ENCODE measurements at regions not wholly inside any gene's neighbourhood (a gene's known extent, or its start where the extent isn't known, plus 50 kb on each side); places are given as distances from the start of the nearest gene placed in this dataset.

DNA sequence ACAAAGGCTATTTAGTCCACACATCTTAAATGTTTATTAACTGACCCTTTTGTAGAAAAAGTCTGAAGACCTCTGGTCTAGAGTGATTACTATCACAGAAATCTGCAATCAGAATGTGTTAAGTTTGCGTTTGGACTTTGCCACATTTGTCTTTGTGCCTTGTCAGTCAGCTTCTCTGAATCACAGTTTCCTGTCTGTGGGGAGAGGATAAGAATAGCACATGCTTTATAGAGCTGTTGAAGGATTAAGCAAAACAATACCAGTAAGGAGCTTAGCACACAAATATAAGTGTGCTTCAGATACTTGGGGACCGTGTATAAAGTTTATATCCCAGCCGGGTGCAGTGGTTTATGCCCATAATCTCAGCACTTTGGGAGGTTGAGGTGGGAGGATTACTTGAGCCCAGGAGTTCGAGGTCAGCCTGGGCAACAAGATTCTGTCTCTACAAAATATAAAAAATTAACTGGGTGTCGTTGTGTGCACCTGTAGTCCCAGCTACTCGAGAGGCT lies 63.0 kb upstream of the BTG1 start:
- DNase-seq = no peak

DNA sequence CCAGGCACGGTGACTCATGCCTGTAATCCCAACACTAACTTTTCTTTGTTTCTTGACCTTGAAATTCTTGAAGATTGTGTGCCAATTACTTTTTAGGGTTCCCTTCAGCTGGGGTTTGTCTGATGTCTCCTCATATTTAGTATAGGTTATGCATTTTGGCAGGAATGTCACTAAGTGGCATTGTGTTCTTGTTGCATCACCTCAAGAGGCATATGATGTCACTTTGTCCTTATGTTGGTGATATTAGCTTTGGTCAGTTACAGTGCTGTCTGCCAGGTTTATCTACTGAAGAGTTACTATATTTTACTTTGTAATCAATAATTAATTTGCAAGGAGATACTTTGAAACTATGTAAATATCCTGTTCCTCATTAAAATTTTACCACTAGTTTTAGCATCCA lies 61.0 kb upstream of the BTG1 start:
- DNase-seq = no peak

DNA sequence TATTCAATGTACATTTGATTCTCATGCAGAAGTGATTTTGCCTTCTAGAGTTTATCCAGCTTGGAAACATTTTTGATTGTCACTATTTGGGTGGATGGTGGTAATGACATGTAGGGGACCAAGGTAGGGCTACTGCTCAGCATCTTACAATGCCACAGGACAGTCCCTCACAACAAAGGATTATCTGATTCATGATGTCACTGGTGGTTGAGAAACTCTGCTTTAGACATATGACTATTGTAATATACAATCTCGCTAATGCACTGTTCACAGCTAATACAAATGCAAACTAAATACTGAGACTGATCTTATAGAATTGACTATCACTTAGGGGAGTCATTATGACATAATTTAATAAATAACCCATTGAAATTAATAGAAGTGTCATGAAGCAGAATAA lies 60.4 kb upstream of the BTG1 start:
- no peak for DNase-seq

DNA sequence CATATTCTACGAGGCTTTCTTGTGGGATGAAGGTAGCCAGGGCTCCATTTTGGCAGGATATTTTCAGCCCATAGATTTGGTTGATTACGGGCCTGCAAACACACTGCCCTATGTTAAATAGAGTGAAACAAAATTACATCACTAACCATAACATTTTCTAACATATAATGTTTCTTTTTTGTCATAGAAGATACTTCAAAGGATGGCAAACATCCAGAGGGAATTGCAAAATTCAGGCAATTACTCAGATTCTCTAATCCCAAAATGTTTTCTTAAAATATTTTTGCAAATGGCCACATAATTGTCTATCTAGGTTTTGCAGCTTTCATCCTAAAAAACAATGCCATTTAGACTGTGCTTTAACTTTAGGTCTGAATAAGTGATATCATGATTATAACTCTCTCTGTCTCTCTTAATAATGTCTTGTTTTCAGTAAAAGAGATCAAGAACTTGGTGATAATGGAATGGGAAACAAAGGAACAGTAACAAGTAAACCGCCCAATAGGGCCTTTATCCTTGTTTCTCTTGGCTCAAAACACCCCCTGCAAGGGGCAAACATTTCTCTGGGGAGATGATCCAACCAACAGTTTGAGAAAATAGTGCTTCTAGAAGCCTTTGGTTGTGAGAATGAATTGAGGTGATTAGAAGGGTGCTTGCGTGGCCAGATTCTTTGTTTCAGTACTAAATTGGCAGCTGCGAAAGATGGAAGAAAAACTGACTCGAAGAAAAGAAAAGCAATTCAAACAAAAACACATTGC lies 54.4 kb upstream of the BTG1 start:
- DNase-seq = no peak

DNA sequence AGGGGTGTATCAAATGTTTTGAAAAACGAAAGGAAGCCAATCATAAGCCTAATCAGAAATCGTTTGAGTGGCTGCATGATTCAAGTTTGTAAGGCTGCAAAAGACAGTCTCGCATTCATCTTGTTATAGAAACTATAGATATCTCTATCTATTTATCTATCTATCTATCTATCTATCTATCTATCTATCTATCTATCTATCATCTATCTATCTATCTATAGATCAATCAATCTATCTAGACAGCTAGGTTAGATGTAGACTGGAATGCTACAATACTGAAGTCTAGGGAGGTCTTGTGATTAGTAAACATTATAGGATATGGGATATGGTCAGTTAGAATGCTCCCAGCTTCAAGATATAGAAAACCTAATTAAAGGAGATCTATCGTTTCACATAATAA lies 52.2 kb upstream of the BTG1 start:
- DNase-seq = no peak

DNA sequence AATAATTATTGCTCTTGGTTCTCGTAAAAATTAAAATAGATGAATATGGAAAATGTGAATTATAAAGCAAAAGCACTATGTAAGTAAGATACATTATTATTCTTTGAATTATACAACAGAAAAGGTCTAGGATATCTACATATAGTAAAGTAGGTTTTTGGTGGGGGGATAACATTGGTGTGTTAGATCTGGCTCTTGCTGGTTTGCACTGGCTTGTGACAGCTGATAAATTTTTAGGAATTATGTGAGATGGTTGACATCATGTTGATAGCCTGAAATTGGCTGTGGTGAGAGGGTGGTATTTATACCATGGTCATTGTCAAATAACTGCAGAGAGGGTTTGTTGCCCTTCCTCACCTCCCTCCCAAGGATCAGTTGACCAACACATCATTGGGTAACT lies 50.7 kb upstream of the BTG1 start:
- DNase-seq = no peak

Data from activated effector memory CD4-positive, alpha-beta T cell treated with anti-CD3 and anti-CD28 coated beads, Interleukin-2, amount 50 U/mL, for 16 hours (primary cell).